Fibroblast of the aortic adventitia (primary cell): ENCODE measurements at regions not wholly inside any gene's neighbourhood (a gene's known extent, or its start where the extent isn't known, plus 50 kb on each side); places are given as distances from the start of the nearest gene placed in this dataset.
"Not testable (repeated sequence)": the region's sequence is repeated elsewhere in the genome, so short reads cannot be mapped to it uniquely, and the experiment has no call there.

Source experiments
- DNase-seq: peaks from one replicate; pipeline ENCODE4 v3.0.0-alpha.2; 2010; ENCODE audit warnings: low read depth
- H3K4me3 ChIP-seq: 2 replicates; pipeline ENCODE4 v1.5.1; 2011; ENCODE audit warnings: low read depth, mild to moderate bottlenecking, control low read depth, low read length, moderate library complexity
- TF ChIP-seq, protein P1 (sequence below): IDR thresholded peaks from 2 replicates; pipeline ENCODE4 v1.5.1; 2011; ENCODE audit warnings: mild to moderate bottlenecking, low read length, control low read depth, inconsistent platforms; ENCODE audit not compliant: insufficient read depth

DNA sequence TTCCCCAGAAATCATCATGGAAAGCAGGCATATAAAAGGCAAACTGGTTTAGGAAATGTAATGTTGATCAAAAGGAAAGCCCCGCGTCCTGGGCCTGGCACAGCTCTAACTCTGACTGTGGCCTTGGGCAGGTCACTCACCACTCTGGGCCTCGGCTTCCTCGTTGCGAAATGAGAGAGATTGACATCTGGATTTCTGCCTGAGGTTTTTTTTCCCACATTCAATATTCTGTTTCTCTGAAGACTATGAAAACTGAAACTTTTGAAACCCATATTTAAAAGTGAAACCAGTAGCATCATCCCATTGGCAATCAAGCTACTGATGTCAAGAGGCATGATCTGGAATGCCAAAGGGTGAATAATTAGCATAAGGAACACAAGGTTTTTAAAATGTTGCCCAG, 369.7 kb upstream of the NPVF start:
- TF ChIP-seq, protein P1, sequence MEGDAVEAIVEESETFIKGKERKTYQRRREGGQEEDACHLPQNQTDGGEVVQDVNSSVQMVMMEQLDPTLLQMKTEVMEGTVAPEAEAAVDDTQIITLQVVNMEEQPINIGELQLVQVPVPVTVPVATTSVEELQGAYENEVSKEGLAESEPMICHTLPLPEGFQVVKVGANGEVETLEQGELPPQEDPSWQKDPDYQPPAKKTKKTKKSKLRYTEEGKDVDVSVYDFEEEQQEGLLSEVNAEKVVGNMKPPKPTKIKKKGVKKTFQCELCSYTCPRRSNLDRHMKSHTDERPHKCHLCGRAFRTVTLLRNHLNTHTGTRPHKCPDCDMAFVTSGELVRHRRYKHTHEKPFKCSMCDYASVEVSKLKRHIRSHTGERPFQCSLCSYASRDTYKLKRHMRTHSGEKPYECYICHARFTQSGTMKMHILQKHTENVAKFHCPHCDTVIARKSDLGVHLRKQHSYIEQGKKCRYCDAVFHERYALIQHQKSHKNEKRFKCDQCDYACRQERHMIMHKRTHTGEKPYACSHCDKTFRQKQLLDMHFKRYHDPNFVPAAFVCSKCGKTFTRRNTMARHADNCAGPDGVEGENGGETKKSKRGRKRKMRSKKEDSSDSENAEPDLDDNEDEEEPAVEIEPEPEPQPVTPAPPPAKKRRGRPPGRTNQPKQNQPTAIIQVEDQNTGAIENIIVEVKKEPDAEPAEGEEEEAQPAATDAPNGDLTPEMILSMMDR: no peak
- no peak for DNase-seq
- H3K4me3 ChIP-seq: no peak overlapping the region

DNA sequence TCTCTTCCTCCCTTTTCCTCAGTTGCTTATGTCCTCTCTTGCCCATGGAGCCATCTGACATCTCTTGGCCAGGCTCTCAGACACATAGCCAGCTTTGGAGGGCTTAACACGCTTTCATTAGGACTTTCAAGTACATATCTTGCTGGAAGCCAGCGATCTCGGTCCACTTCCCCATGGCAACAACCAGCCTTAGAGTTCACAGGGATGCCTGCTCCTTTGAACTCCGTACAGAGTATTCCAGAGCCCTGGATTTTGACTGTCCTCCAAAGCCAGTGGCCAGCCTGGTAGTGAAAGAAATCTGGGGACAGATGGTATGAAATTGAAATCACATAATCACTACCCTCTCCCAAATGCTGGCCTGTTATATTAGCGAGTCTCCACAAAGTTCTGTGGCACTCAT, 370.5 kb upstream of the NPVF start:
- no peak for DNase-seq
- TF ChIP-seq, protein P1: no peak
- H3K4me3 ChIP-seq: no peak overlapping the region

DNA sequence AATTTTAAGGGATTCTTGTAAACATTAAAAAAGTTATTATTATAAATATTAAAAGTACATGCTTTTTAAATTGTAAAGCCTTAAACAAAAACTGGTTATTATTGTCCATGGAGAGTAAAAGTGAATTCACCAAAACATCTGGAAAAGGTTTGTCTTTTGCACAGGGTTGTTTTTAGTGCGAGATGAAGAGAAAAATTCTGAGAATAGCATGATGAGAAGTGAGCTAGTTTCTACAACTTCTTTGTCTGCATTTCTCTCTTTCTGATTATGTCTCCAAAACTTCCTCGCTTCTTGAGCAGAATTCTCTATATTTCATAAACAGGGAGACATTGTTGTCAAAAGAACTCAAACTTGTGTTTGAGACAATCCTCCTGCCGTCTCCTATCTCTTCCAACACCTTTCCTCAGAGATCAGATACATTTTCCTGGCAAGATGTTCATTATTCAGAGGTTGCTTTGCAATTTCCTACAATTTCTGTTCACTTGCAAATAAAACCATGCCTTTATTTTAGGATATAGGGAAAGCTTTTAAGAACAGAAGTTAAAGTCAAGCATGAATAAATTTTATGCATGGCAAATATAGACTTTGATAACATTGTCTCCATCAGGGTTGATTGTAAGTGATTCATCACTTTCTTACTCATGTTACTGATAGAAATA, 372.1 kb upstream of the NPVF start:
- no peak overlapping the region for H3K4me3 ChIP-seq
- DNase-seq: no peak
- TF ChIP-seq, protein P1: no peak

DNA sequence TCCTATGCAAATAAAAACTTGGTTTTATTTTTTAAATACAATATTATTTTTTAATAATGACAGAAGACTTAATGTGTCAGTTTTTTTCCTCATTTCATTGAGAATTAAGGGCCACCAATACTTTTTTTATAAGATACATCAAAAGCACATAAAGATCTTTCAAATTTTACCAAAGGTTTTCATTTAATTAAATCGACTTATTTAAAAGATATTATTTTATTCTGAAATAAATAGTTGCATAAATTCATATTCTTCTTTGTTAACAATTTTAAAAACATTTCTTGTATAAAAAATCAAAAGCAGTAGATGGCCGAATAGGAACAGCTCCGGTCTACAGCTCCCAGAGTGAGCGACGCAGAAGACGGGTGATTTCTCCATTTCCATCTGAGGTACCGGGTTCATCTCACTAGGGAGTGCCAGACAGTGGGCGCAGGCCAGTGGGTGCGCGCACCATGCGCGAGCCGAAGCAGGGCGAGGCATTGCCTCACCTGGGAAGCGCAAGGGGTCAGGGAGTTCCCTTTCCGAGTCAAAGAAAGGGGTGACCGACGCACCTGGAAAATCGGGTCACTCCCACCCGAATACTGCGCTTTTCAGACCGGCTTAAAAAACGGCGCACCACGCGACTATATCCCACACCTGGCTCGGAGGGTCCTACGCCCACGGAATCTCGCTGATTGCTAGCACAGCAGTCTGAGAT, 374.6 kb upstream of the NPVF start:
- H3K4me3 ChIP-seq, DNase-seq: not testable (repeated sequence)

DNA sequence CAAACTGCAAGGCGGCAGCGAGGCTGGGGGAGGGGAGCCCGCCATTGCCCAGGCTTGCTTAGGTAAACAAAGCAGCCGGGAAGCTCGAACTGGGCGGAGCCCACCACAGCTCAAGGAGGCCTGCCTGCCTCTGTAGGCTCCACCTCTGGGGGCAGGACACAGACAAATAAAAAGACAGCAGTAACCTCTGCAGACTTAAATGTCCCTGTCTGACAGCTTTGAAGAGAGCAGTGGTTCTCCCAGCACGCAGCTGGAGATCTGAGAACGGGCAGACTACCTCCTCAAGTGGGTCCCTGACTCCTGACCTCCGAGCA, 375.1 kb upstream of the NPVF start:
- not testable (repeated sequence) for H3K4me3 ChIP-seq, DNase-seq

DNA sequence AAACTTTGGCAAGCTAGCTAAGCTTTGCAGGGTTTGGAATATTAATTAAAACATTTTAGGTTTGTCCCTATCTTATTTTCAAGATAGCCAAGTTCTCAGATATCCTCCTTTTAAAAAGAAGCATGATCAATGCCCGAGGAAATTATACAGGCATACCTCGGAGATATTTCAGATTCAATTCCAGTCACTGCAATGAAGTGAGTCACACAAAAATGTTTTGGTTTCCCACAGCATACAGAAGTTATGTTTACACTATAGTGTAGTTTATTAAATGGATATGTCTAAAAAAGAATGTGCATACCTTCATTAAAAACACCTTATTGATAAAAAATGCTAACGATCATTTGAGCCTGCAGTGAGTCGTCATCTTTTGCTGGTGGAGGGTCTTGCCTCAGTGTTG, 382.9 kb upstream of the NPVF start:
- TF ChIP-seq, protein P1: no peak
- no peak overlapping the region for H3K4me3 ChIP-seq
- DNase-seq: no peak

DNA sequence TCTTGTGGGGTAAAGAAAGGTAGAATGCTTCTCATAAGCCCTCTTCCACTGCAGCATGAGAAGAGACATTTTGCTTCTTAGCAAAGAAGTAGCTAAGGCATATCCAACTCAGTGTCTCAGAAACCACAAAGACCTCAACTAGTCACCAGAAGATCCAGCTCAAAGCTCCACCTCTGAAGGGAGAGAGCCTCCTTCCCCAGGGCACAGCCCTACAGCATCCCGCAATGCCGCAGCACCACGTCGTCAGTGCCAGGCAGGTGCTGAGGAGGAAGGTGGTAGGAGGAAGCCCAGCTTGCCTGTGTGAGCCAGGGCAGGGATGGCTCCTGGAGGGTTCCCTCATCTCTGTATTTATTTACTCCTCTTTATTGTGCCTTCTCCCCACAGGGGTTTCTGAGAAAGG, 385.6 kb upstream of the NPVF start:
- no peak overlapping the region for H3K4me3 ChIP-seq
- TF ChIP-seq, protein P1: no peak
- DNase-seq: no peak

DNA sequence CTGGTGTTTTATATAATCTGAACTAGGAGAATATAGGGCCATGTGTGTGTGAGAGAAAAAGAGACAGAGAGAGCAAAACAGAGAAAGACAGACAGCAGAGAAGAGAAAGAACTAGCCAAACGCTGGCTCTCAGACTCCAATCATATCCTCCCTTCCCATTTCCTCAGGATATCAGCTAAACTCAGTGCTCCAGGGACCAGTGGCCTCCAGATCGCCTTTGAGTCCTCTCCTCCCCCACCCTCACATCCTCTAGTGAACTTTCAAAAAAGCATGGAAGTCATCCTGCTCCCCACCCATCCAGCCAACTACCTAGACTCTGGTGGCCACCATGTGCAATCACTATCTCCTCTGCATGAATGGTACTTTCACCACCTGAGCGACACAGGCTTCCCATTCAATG, 386.1 kb upstream of the NPVF start:
- no peak overlapping the region for H3K4me3 ChIP-seq
- DNase-seq: no peak
- TF ChIP-seq, protein P1: no peak
